AG09319 (cell line): ENCODE measurements at regions not wholly inside any gene's neighbourhood (a gene's known extent, or its start where the extent isn't known, plus 50 kb on each side); places are given as distances from the start of the nearest gene placed in this dataset.

Experiments used
- DNase-seq: peaks from one replicate; pipeline ENCODE4 v3.0.0-alpha.2; 2010; ENCODE audit warnings: low read depth; ENCODE audit errors: extremely low read depth
- TF ChIP-seq, protein P1 (sequence below): IDR thresholded peaks from 2 replicates; pipeline ENCODE4 v1.5.1; 2011; ENCODE audit warnings: low read depth, mild to moderate bottlenecking, inconsistent platforms, low read length, moderate library complexity

DNA sequence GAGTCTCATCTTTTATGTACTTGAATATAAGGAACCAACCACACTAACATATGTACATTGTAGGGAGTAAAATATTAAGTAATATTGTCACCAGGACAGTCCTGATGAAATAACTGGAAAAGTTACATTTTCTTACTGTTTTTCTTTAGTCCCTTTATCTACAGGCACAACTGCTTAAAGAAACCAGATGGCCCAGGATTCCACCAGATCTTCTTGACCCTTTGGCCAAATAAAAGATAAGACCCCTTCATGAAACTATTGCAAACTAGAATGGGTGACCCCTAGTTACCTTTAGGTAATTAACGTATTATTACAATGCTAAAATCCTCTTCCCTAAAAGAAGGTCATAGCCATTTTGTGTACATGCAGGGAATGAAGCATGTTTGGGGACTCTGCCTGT lies 106.3 kb upstream of the FTMT start:
- DNase-seq: no peak
- TF ChIP-seq, protein P1, sequence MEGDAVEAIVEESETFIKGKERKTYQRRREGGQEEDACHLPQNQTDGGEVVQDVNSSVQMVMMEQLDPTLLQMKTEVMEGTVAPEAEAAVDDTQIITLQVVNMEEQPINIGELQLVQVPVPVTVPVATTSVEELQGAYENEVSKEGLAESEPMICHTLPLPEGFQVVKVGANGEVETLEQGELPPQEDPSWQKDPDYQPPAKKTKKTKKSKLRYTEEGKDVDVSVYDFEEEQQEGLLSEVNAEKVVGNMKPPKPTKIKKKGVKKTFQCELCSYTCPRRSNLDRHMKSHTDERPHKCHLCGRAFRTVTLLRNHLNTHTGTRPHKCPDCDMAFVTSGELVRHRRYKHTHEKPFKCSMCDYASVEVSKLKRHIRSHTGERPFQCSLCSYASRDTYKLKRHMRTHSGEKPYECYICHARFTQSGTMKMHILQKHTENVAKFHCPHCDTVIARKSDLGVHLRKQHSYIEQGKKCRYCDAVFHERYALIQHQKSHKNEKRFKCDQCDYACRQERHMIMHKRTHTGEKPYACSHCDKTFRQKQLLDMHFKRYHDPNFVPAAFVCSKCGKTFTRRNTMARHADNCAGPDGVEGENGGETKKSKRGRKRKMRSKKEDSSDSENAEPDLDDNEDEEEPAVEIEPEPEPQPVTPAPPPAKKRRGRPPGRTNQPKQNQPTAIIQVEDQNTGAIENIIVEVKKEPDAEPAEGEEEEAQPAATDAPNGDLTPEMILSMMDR: no peak

DNA sequence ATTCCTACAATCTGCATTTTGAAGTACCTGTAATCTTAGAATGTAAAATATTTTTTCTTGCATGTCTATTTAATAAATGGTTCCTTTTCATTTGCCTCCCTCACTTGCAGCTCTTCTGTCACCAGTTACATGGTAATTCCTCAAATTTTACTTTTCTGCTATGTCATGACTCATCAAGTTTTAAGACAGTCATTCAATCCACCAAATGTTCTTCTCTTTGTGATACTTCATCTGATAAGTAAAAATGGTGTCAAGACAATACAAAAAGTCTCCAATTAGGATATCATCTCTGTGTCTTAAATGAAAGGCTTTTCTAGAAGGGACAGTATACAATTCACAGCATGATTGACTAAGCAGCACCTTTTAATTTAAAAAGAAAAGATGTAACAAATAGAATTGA lies 104.9 kb upstream of the FTMT start:
- DNase-seq: no peak
- TF ChIP-seq, protein P1: no peak

DNA sequence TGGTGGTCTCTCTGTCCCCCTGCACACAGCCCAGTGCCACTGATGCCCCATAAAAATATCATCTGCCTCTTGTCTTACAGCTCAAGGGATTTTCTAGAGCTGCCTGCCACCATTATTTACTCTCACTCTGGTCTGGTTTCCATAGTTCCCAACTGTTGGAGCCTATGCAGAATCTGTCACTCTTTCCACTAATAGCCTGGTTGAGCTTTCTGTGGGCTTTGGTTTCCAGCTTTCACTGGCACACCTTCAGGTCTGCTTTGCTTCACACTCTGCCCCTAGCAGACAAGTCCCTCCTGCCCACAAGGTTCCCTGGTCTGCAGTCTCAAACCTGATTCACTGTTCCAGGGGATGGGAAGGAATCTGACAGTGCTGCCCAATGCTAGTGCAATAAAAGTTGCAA lies 103.0 kb upstream of the FTMT start:
- TF ChIP-seq, protein P1: no peak

DNA sequence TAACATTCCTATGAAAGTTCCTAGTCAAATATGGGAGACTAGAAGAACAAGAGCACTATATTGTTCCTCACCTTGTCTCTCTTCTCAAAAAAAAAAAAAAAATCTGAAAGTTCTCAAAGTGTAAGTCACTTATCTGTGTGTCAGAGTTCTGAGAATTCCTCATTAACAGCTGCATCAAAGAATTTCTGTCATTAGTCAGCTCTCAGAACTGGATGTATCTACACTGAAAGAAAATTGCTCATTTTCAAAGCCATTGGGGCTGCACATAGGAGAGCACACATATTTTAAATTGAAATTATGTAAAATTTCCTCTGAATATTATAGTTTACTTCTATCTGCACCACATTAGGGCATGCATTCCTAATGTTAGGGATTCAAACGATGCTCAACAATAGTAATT lies 99.5 kb upstream of the FTMT start:
- no peak for DNase-seq
- TF ChIP-seq, protein P1: no peak

More for the DNA sequence above, 103.0 kb upstream of the FTMT start:
- no peak for DNase-seq

DNA sequence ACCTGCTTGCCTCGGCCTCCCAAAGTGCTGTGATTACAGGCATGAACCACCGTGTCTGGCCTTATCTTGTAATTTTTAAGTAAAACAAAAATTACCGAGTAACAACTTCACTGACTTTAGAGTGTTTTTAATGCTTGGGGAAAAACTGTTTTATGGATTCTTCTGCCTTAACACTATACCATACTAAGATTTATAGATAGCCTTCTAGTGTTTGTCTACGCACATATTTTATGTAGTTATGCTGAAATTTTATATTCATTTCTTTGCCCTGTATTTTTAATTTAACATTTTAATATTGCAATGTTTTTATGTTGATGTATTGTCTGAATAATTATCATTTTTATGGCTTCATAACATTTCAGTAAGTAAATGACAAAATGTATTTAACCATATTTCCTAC lies 96.4 kb upstream of the FTMT start:
- DNase-seq: no peak
- TF ChIP-seq, protein P1: no peak

DNA sequence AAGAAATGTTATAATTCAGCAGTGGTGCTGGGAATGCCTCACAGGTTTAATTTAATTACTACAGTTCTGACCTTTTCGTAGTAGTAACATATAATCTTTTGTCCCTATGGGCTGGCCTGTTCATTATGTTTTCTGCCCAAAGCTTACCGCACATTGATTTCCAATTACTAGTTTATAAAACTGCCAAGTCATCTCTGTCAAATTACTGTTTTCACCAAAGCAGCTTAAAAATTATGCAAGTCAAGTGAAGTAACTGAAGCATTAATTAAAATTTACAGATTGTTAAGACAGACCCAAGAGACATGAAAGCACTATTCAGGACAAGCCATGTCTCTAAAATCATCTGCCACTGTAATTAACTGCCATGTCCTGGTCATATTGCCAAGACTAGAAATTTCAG lies 93.9 kb upstream of the FTMT start:
- DNase-seq: no peak
- TF ChIP-seq, protein P1: no peak

DNA sequence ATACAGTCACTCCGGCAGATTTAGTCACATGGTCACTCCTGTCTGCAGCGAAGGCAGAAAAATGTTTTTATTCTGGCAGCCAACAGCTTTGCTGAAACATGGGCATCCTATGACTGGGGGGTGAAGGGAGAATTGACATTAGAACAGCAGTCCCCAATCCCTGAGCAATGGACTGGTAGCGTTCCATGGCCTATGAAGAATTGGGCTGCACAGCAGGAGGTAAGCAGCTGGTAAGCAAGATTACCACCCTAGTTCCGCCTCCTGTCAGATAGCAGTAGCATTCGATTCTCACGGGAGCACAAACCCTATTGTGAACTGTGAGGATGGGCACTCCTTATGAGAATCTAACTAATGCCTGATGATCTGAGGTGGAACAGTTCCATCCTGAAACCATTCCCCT lies 93.1 kb upstream of the FTMT start:
- TF ChIP-seq, protein P1: no peak
- no peak for DNase-seq
